ENCODE measurements at regions not wholly inside any gene's neighbourhood (a gene's known extent, or its start where the extent isn't known, plus 50 kb on each side); places are given as distances from the start of the nearest gene placed in this dataset.

- ChIA-PET CTCF (no interaction called here), POLR2A (no interaction called here), RAD21 (ENCODE audit: low non-redundant PET in 1 of 2, low total read pairs in 2 of 2, uncharacterized antibody in 2 of 2, unreplicated experiment in 2 of 2) (no interaction called here)
- TF ChIP-seq EGR1 (IDR thresholded peaks at IDR 0.05; ENCODE audit: low read depth) (no peak), SP1 (IDR thresholded peaks at IDR 0.05; ENCODE audit: low read depth) (no peak), EZH2phosphoT487 (IDR thresholded peaks at IDR 0.05; ENCODE audit: borderline replicate concordance) (no peak), ZBTB33 (IDR thresholded peaks at IDR 0.05; ENCODE audit: extremely low read depth, insufficient replicate concordance, low read length) (no peak)
- no peak overlapping the region for H3K4me2 ChIP-seq (ENCODE audit: low read length)
- intact Hi-C loops (cut with micrococcal nuclease) = no loop called here
- no TSS peak for BruUV-seq (replicated peaks)
- no peak overlapping the region for H2AFZ ChIP-seq (ENCODE audit: low read depth, low read length, poor library complexity, severe bottlenecking)
- no peaks in the 10 kb centered on the region for H3K79me2 ChIP-seq (ENCODE audit: insufficient read depth, low read length)
- H3K27ac ChIP-seq (ENCODE audit: low read depth, low read length) = no peak overlapping the region
- H3K9me2 ChIP-seq (ENCODE audit: insufficient read depth) = no peaks in the 10 kb centered on the region
- H3K27me3 ChIP-seq (ENCODE audit: insufficient read depth, low read length) = no peaks in the 10 kb centered on the region
- H4K20me1 ChIP-seq (ENCODE audit: insufficient read depth) = no peaks in the 10 kb centered on the region
- DNase-seq (ENCODE audit: low read depth, low spot score) (no peak), ATAC-seq (no peak)
- no peaks in the 10 kb centered on the region for H3K36me3 ChIP-seq (ENCODE audit: control insufficient read depth in 1 of 2, insufficient read depth in 2 of 2, low read length in 2 of 2)
- no peaks in the 10 kb centered on the region for H3K9me3 ChIP-seq (ENCODE audit: control insufficient read depth in 1 of 2, insufficient read depth in 1 of 2, low read depth in 1 of 2, low read length in 2 of 2)
- H3K9ac ChIP-seq (ENCODE audit: low read length) = no peak overlapping the region
- no peaks in the 10 kb centered on the region for H3K4me1 ChIP-seq (ENCODE audit: control insufficient read depth in 1 of 2, insufficient read depth in 2 of 2, low read length in 2 of 2)
- H3K4me3 ChIP-seq (replicated peaks in 1 of 2; ENCODE audit: low read depth in 1 of 2, low read length in 2 of 2) = no peak overlapping the region
Observed at GRCh38 chr18:54690198-54690597, 99.2 kb downstream of the DYNAP start.

GRCh38 chr18:54692463-54692862, 101.4 kb downstream of the DYNAP start:
- no peak for ATAC-seq
- H3K36me3 ChIP-seq (ENCODE audit: control insufficient read depth in 1 of 2, insufficient read depth in 2 of 2, low read length in 2 of 2) = no peaks in the 10 kb centered on the region
- ChIA-PET CTCF (no interaction called here), RAD21 (ENCODE audit: low non-redundant PET in 1 of 2, low total read pairs in 2 of 2, uncharacterized antibody in 2 of 2, unreplicated experiment in 2 of 2) (no interaction called here), POLR2A (no interaction called here)
- DNase-seq (ENCODE audit: low read depth, low spot score) = no peak
- no peaks in the 10 kb centered on the region for H3K4me1 ChIP-seq (ENCODE audit: control insufficient read depth in 1 of 2, insufficient read depth in 2 of 2, low read length in 2 of 2)
- H2AFZ ChIP-seq (ENCODE audit: low read depth, low read length, poor library complexity, severe bottlenecking) = no peak overlapping the region
- no peaks in the 10 kb centered on the region for H3K9me3 ChIP-seq (ENCODE audit: control insufficient read depth in 1 of 2, insufficient read depth in 1 of 2, low read depth in 1 of 2, low read length in 2 of 2)
- no peak overlapping the region for H3K4me2 ChIP-seq (ENCODE audit: low read length)
- BruUV-seq (replicated peaks) = no TSS peak
- H3K9ac ChIP-seq (ENCODE audit: low read length) = no peak overlapping the region
- H4K20me1 ChIP-seq (ENCODE audit: insufficient read depth) = no peaks in the 10 kb centered on the region
- H3K4me3 ChIP-seq (replicated peaks in 1 of 2; ENCODE audit: low read depth in 1 of 2, low read length in 2 of 2) = no peak overlapping the region
- H3K9me2 ChIP-seq (ENCODE audit: insufficient read depth) = no peaks in the 10 kb centered on the region
- intact Hi-C loops (cut with micrococcal nuclease) = no loop called here
- no peak overlapping the region for H3K27ac ChIP-seq (ENCODE audit: low read depth, low read length)
- H3K27me3 ChIP-seq (ENCODE audit: insufficient read depth, low read length) = no peaks in the 10 kb centered on the region
- no peaks in the 10 kb centered on the region for H3K79me2 ChIP-seq (ENCODE audit: insufficient read depth, low read length)
- TF ChIP-seq YY1 (IDR thresholded peaks at IDR 0.05; ENCODE audit: extremely low read depth, insufficient replicate concordance, low read depth, low read length) (no peak), ZBTB33 (IDR thresholded peaks at IDR 0.05; ENCODE audit: extremely low read depth, insufficient replicate concordance, low read length) (no peak), EZH2 (IDR thresholded peaks at IDR 0.05) (no peak), RAD21 (IDR thresholded peaks at IDR 0.05; ENCODE audit: low read depth) (no peak), EGR1 (IDR thresholded peaks at IDR 0.05; ENCODE audit: low read depth) (no peak), SP1 (IDR thresholded peaks at IDR 0.05; ENCODE audit: low read depth) (no peak), POLR2A (IDR thresholded peaks at IDR 0.05; ENCODE audit: borderline replicate concordance, extremely low read depth, insufficient read depth, insufficient read length) (no peak), ELF1 (IDR thresholded peaks at IDR 0.05; ENCODE audit: borderline replicate concordance, low read depth) (no peak), JUND (IDR thresholded peaks at IDR 0.05) (no peak), MAX (IDR thresholded peaks at IDR 0.05) (no peak), POLR2AphosphoS5 (IDR thresholded peaks at IDR 0.05; ENCODE audit: low read depth, low read length) (no peak), SIN3A (IDR thresholded peaks at IDR 0.05; ENCODE audit: low read depth) (no peak), ZFX (IDR thresholded peaks at IDR 0.05) (no peak), CBX3 (IDR thresholded peaks at IDR 0.05; ENCODE audit: low read depth) (no peak), ATF3 (IDR thresholded peaks at IDR 0.05) (no peak)

All from HCT116 (cell line).